Left ventricle myocardium inferior (tissue), 1 donor: ENCODE measurements at regions not wholly inside any gene's neighbourhood (a gene's known extent, or its start where the extent isn't known, plus 50 kb on each side); places are given as distances from the start of the nearest gene placed in this dataset.

ENCODE experiments used
- DNase-seq: peaks from one replicate; pipeline ENCODE4 v3.0.0-alpha.2; 2020
- H3K27ac ChIP-seq: fragments of 200-600 bp; replicated peaks from 2 replicates; pipeline ENCODE4 v1.8.0; 2021
- H3K27me3 ChIP-seq: fragments of 200-600 bp; 2 replicates; pipeline ENCODE4 v1.8.0; 2021; ENCODE audit warnings: low read depth
- H3K36me3 ChIP-seq: fragments of 200-600 bp; 2 replicates; pipeline ENCODE4 v1.8.0; 2021
- H3K4me1 ChIP-seq: fragments of 200-600 bp; 2 replicates; pipeline ENCODE4 v1.8.0; 2021
- H3K4me3 ChIP-seq: fragments of 200-600 bp; 2 replicates; pipeline ENCODE4 v1.8.0; 2021; ENCODE audit warnings: mild to moderate bottlenecking, moderate library complexity
- H3K9me3 ChIP-seq: fragments of 200-600 bp; replicated peaks from 2 replicates; pipeline ENCODE4 v1.8.0; 2021
- intact Hi-C: fragments of 100-400 bp; cut with micrococcal nuclease; formaldehyde crosslinking; loops from one replicate; pipeline ENCODE4 v1.11.0; 2022
- TF ChIP-seq, protein P1 (sequence below): fragments of 200-600 bp; IDR thresholded peaks from 2 replicates; pipeline ENCODE4 v1.8.0; 2021; ENCODE audit warnings: antibody characterized with exemption, mild to moderate bottlenecking, borderline replicate concordance
- donor health status: DM: no; HTN: yes; CAD: no; lungs with severe emphysema.

DNA sequence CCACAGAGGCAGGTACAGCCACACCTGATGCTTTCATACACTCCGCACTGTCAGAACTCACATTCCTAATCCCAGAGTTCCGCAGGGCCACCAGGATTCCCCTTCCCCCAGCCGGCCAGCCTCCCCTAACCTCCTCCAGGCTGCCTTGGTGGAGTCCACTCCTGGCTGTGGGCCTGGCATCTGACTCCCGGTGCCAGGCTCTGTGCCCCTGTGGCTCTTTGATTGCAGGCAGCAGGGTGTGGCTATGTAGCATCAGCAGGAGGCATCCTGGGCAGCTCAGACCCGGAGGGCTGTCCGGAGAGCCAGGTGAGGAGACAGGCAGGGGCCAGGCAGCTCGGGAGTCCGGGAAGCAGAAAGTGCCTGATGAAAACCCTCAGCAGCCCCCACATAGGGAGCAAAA lies 1432.9 kb downstream of the BRD1 start:
- Histone ChIP-seq H3K27ac (no peak overlapping the region), H3K27me3 (peaks cover 87% of the 10 kb centered on the region), H3K4me1 (no peaks in the 10 kb centered on the region), H3K9me3 (no peaks in the 10 kb centered on the region), H3K36me3 (no peaks in the 10 kb centered on the region), H3K4me3 (no peak overlapping the region)
- TF ChIP-seq, protein P1, sequence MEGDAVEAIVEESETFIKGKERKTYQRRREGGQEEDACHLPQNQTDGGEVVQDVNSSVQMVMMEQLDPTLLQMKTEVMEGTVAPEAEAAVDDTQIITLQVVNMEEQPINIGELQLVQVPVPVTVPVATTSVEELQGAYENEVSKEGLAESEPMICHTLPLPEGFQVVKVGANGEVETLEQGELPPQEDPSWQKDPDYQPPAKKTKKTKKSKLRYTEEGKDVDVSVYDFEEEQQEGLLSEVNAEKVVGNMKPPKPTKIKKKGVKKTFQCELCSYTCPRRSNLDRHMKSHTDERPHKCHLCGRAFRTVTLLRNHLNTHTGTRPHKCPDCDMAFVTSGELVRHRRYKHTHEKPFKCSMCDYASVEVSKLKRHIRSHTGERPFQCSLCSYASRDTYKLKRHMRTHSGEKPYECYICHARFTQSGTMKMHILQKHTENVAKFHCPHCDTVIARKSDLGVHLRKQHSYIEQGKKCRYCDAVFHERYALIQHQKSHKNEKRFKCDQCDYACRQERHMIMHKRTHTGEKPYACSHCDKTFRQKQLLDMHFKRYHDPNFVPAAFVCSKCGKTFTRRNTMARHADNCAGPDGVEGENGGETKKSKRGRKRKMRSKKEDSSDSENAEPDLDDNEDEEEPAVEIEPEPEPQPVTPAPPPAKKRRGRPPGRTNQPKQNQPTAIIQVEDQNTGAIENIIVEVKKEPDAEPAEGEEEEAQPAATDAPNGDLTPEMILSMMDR = no peak
- no peak for DNase-seq
- intact Hi-C loops = no loop called here

DNA sequence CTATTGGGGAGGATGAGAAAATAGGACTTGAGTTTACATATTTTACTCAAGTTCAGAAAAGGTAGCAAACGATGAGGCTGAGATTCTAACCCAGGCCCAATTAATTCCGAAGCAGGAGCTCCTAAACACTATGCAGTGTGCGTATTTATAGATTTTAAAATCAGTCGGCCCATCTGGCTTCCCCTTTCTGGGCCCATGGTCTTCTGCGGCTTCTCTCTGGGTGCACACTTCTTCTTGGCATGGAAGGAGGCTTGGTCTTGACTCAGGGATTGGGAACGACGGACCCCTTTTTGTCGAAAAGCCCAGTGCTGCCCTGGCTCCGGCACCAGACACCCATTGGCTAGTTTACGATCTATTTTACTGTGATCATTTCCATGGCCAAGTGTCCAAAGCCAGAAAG lies 1433.8 kb downstream of the BRD1 start:
- Histone ChIP-seq H3K4me1 (no peaks in the 10 kb centered on the region), H3K4me3 (no peak overlapping the region), H3K9me3 (no peaks in the 10 kb centered on the region), H3K27ac (no peak overlapping the region), H3K27me3 (peaks cover 87% of the 10 kb centered on the region), H3K36me3 (no peaks in the 10 kb centered on the region)
- no peak for DNase-seq
- TF ChIP-seq, protein P1 = no peak
- intact Hi-C loops = no loop called here

DNA sequence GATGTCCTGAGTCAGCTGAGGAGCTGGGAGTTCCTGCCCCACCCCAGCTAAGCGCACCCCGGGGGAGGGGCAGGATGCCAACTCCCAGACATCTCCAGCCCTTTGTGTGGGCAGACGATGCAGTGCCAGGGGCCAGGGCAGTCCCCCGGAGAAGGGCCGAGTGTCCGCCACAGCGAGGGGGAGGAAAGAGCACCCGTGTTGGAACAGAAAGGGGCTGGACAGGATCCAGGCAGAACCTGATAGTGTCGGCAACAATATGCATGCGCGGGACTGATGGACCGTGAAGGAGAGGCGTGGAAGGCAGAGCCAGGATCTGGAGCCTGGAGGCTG lies 1434.7 kb downstream of the BRD1 start:
- Histone ChIP-seq H3K9me3 (no peaks in the 10 kb centered on the region), H3K27me3 (peaks cover 84% of the 10 kb centered on the region), H3K4me3 (no peak overlapping the region), H3K36me3 (no peaks in the 10 kb centered on the region), H3K4me1 (no peaks in the 10 kb centered on the region), H3K27ac (no peak overlapping the region)
- no peak for DNase-seq
- TF ChIP-seq, protein P1 = no peak
- intact Hi-C loops = no loop called here

DNA sequence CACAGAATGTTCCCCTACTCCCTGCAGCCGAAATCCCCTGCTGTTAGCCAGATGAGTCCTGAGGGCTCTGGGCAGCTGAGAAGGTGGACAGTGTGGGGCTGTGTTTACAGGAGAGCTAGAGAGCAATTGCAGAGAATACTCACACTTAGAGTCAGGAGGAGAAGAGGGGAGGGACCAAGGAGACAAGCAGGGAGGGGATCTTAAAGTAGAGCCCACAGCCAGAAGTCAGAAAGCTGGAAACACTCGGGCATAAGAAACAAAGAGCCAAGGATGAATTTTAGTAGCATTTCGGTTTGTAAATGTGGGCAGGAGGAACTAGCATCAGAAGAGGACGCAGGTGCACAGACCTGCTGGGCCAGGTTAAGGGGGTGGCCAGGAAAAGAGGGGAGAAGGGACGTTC lies 1435.9 kb downstream of the BRD1 start:
- no peaks in the 10 kb centered on the region for H3K36me3 ChIP-seq
- no peak overlapping the region for H3K27ac ChIP-seq
- H3K4me1 ChIP-seq = no peaks in the 10 kb centered on the region
- intact Hi-C loops = no loop called here
- TF ChIP-seq, protein P1 = no peak
- H3K27me3 ChIP-seq = peaks cover 72% of the 10 kb centered on the region
- no peak overlapping the region for H3K4me3 ChIP-seq
- no peak for DNase-seq
- peaks cover 8% of the 10 kb centered on the region for H3K9me3 ChIP-seq

DNA sequence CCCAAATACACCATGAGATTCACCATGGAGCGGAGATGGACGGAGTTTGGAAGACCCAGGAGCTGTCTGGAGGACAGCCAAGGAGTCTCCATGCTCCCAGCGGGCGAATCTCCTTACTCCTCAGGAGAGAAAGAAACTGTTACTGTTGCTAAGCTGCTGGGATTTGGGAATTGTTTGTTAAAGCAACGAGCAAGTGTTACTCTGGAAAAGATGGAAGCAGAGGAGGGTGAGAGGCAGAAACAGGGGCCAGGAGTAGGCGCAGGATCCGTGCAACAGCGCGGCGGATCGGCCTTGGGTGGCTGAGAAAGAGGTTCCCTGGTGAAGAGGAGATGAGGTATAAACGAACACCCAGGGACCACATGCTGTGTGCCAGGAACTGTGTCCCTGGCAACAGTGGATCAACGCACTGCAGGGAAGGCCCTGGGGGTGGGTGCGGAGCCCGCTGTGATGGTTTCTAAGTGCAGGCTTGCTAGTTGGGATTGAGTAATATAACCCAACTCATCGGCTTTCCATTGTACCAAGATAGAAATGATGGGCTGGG lies 1436.4 kb downstream of the BRD1 start:
- TF ChIP-seq, protein P1 = no peak
- intact Hi-C loops = no loop called here
- peaks cover 67% of the 10 kb centered on the region for H3K27me3 ChIP-seq
- H3K4me1 ChIP-seq = no peaks in the 10 kb centered on the region
- no peaks in the 10 kb centered on the region for H3K36me3 ChIP-seq
- H3K27ac ChIP-seq = no peak overlapping the region
- H3K4me3 ChIP-seq = no peak overlapping the region
- no peak for DNase-seq
- H3K9me3 ChIP-seq = peaks cover 14% of the 10 kb centered on the region

DNA sequence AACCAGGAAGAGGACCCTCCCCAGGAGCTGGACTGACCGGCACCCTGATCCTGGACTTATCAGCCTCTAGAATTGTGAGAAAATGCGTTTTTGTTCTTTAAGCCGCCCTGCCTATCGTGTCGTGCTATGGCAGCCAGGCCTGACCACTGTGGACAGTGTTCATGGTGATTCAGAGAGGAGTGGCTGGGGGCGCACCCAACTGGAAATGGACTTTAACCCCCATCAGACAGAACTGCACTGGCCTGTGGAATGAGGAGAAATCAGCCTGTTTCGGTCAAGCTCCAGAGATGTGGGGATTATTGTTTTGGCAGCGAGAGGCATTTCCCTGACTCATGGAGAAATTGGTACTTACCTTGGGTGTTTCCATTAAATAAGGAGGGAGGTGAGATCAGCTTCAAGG lies 1437.8 kb downstream of the BRD1 start:
- no peak for DNase-seq
- no peaks in the 10 kb centered on the region for H3K4me1 ChIP-seq
- H3K36me3 ChIP-seq = no peaks in the 10 kb centered on the region
- peaks cover 27% of the 10 kb centered on the region for H3K9me3 ChIP-seq
- no peak overlapping the region for H3K27ac ChIP-seq
- H3K4me3 ChIP-seq = no peak overlapping the region
- intact Hi-C loops = no loop called here
- TF ChIP-seq, protein P1 = no peak
- peaks cover 59% of the 10 kb centered on the region for H3K27me3 ChIP-seq
